T-helper 17 cell (primary cell): ENCODE measurements at regions not wholly inside any gene's neighbourhood (a gene's known extent, or its start where the extent isn't known, plus 50 kb on each side); places are given as distances from the start of the nearest gene placed in this dataset.
"Not testable (repeated sequence)": the region's sequence is repeated elsewhere in the genome, so short reads cannot be mapped to it uniquely, and the experiment has no call there.

Experiments used
- ATAC-seq: fragments of 150-1000 bp; cut with Tn5 transposase; 2 replicates; pipeline ENCODE4 v1.10.0; 2021; ENCODE audit warnings: mild to moderate bottlenecking, moderate library complexity
- DNase-seq, 3 donors: peaks; one replicate each; pipeline versions ENCODE4 v3.0.0 to v3.0.0-alpha.2; 2020 to 2021
- H3K9me3 ChIP-seq: one replicate; pipeline ENCODE4 v1.7.0; 2013; ENCODE audit warnings: low read length, mild to moderate bottlenecking; ENCODE audit not compliant: control insufficient read depth, poor library complexity, severe bottlenecking
- H3K27ac Mint-ChIP-seq: one replicate; pipeline ENCODE4 v1.8.0; 2022; ENCODE audit warnings: mild to moderate bottlenecking, moderate library complexity, mixed read lengths
- H3K27me3 Mint-ChIP-seq: one replicate; pipeline ENCODE4 v1.8.0; 2022; ENCODE audit warnings: mixed read lengths
- H3K36me3 Mint-ChIP-seq: one replicate; pipeline ENCODE4 v1.8.0; 2022; ENCODE audit warnings: low read depth, mixed read lengths
- H3K4me1 Mint-ChIP-seq: one replicate; pipeline ENCODE4 v1.8.0; 2022; ENCODE audit warnings: mild to moderate bottlenecking, mixed read lengths
- H3K4me3 Mint-ChIP-seq: one replicate; pipeline ENCODE4 v1.8.0; 2022; ENCODE audit warnings: mild to moderate bottlenecking, moderate library complexity, mixed read lengths

GRCh38 chr6:150507361-150507760 lies 92.3 kb upstream of the PLEKHG1 start:
- H3K36me3 Mint-ChIP-seq, H3K4me3 Mint-ChIP-seq, H3K27ac Mint-ChIP-seq, H3K9me3 ChIP-seq, H3K4me1 Mint-ChIP-seq, DNase-seq, ATAC-seq: not testable (repeated sequence)
- H3K27me3 Mint-ChIP-seq: peaks cover 17% of the 10 kb centered on the region

- no peaks in the 10 kb centered on the region for H3K36me3 Mint-ChIP-seq
Observed at GRCh38 chr6:150510576-150510975, 89.1 kb upstream of the PLEKHG1 start.

GRCh38 chr6:150511313-150511712 lies 88.4 kb upstream of the PLEKHG1 start:
- DNase-seq (no peak), ATAC-seq (no peak)
- no peaks in the 10 kb centered on the region for H3K36me3 Mint-ChIP-seq
- H3K27me3 Mint-ChIP-seq: peaks cover 10% of the 10 kb centered on the region
- peaks cover 2% of the 10 kb centered on the region for H3K4me1 Mint-ChIP-seq
- H3K4me3 Mint-ChIP-seq: no peak overlapping the region
- no peak overlapping the region for H3K27ac Mint-ChIP-seq
- no peaks in the 10 kb centered on the region for H3K9me3 ChIP-seq

More at GRCh38 chr6:150510576-150510975, 89.1 kb upstream of the PLEKHG1 start:
- H3K27me3 Mint-ChIP-seq: peaks cover 10% of the 10 kb centered on the region
- H3K27ac Mint-ChIP-seq: no peak overlapping the region
- DNase-seq: no peak
- peaks cover 2% of the 10 kb centered on the region for H3K4me1 Mint-ChIP-seq
- no peaks in the 10 kb centered on the region for H3K9me3 ChIP-seq
- H3K4me3 Mint-ChIP-seq: no peak overlapping the region
- no peak for ATAC-seq

- no peak for ATAC-seq
- Mint-ChIP-seq H3K4me1 (no peaks in the 10 kb centered on the region), H3K36me3 (no peaks in the 10 kb centered on the region), H3K27me3 (peaks cover 10% of the 10 kb centered on the region), H3K27ac (no peak overlapping the region), H3K4me3 (no peak overlapping the region)
- DNase-seq: no peak
- H3K9me3 ChIP-seq: no peaks in the 10 kb centered on the region
Observed at GRCh38 chr6:150514806-150515380, 84.8 kb upstream of the PLEKHG1 start.

- Mint-ChIP-seq H3K27me3 (peaks cover 8% of the 10 kb centered on the region), H3K4me1 (no peaks in the 10 kb centered on the region), H3K4me3 (no peak overlapping the region), H3K27ac (no peak overlapping the region), H3K36me3 (no peaks in the 10 kb centered on the region)
- H3K9me3 ChIP-seq: no peaks in the 10 kb centered on the region
- DNase-seq (no peak), ATAC-seq (no peak)
Observed at GRCh38 chr6:150516199-150516598, 83.5 kb upstream of the PLEKHG1 start.

GRCh38 chr6:150517175-150517574 lies 82.5 kb upstream of the PLEKHG1 start:
- Mint-ChIP-seq H3K4me3 (no peak overlapping the region), H3K27ac (no peak overlapping the region), H3K36me3 (no peaks in the 10 kb centered on the region), H3K27me3 (no peaks in the 10 kb centered on the region), H3K4me1 (no peaks in the 10 kb centered on the region)
- no peak for ATAC-seq
- no peaks in the 10 kb centered on the region for H3K9me3 ChIP-seq
- no peak for DNase-seq

- Mint-ChIP-seq H3K4me3 (no peak overlapping the region), H3K36me3 (no peaks in the 10 kb centered on the region), H3K27me3 (peaks cover 2% of the 10 kb centered on the region), H3K27ac (no peak overlapping the region), H3K4me1 (no peaks in the 10 kb centered on the region)
- DNase-seq (no peak), ATAC-seq (no peak)
- H3K9me3 ChIP-seq: no peaks in the 10 kb centered on the region
Observed at GRCh38 chr6:150521482-150521881, 78.2 kb upstream of the PLEKHG1 start.

- H3K4me1 Mint-ChIP-seq, DNase-seq, H3K27ac Mint-ChIP-seq, H3K4me3 Mint-ChIP-seq, ATAC-seq, H3K9me3 ChIP-seq, H3K36me3 Mint-ChIP-seq: not testable (repeated sequence)
- H3K27me3 Mint-ChIP-seq: peaks cover 19% of the 10 kb centered on the region
Observed at GRCh38 chr6:150523216-150523615, 76.5 kb upstream of the PLEKHG1 start.

- Mint-ChIP-seq H3K36me3 (no peaks in the 10 kb centered on the region), H3K4me3 (no peak overlapping the region), H3K4me1 (peaks cover 5% of the 10 kb centered on the region), H3K27ac (no peak overlapping the region), H3K27me3 (peaks cover 30% of the 10 kb centered on the region)
- DNase-seq: no peak
- no peaks in the 10 kb centered on the region for H3K9me3 ChIP-seq
- no peak for ATAC-seq
Observed at GRCh38 chr6:150525300-150525699, 74.4 kb upstream of the PLEKHG1 start.

GRCh38 chr6:150527100-150527499 lies 72.6 kb upstream of the PLEKHG1 start:
- Mint-ChIP-seq H3K4me1 (peaks cover 5% of the 10 kb centered on the region), H3K36me3 (no peaks in the 10 kb centered on the region), H3K4me3 (no peak overlapping the region), H3K27me3 (peaks cover 34% of the 10 kb centered on the region), H3K27ac (no peak overlapping the region)
- ATAC-seq (no peak), DNase-seq (no peak)
- H3K9me3 ChIP-seq: no peaks in the 10 kb centered on the region

- DNase-seq: no peak
- Mint-ChIP-seq H3K27ac (peak overlapping the region; percentile 79), H3K4me1 (peaks cover 5% of the 10 kb centered on the region), H3K27me3 (peaks cover 44% of the 10 kb centered on the region), H3K36me3 (no peaks in the 10 kb centered on the region), H3K4me3 (peak overlapping the region; percentile 49)
- H3K9me3 ChIP-seq: no peaks in the 10 kb centered on the region
- ATAC-seq: no peak
Observed at GRCh38 chr6:150528648-150529285, 70.9 kb upstream of the PLEKHG1 start.

- Mint-ChIP-seq H3K27me3 (peaks cover 46% of the 10 kb centered on the region), H3K27ac (peak overlapping the region; percentile 79), H3K4me3 (no peak overlapping the region), H3K4me1 (peaks cover 5% of the 10 kb centered on the region), H3K36me3 (no peaks in the 10 kb centered on the region)
- ATAC-seq (no peak), DNase-seq (no peak)
- no peaks in the 10 kb centered on the region for H3K9me3 ChIP-seq
Observed at GRCh38 chr6:150529646-150530045, 70.0 kb upstream of the PLEKHG1 start.

GRCh38 chr6:150531957-150532356 lies 67.7 kb upstream of the PLEKHG1 start:
- Mint-ChIP-seq H3K4me1 (peaks cover 5% of the 10 kb centered on the region), H3K27ac (no peak overlapping the region), H3K4me3 (no peak overlapping the region), H3K36me3 (no peaks in the 10 kb centered on the region), H3K27me3 (peaks cover 39% of the 10 kb centered on the region)
- no peak for DNase-seq
- no peaks in the 10 kb centered on the region for H3K9me3 ChIP-seq
- ATAC-seq: no peak

- Mint-ChIP-seq H3K4me3 (no peak overlapping the region), H3K36me3 (no peaks in the 10 kb centered on the region), H3K27ac (no peak overlapping the region), H3K27me3 (peaks cover 16% of the 10 kb centered on the region), H3K4me1 (peaks cover 1% of the 10 kb centered on the region)
- no peaks in the 10 kb centered on the region for H3K9me3 ChIP-seq
- DNase-seq (no peak), ATAC-seq (no peak)
Observed at GRCh38 chr6:150534553-150534952, 65.1 kb upstream of the PLEKHG1 start.
